Epithelial cell of proximal tubule (primary cell): ENCODE measurements at regions not wholly inside any gene's neighbourhood (a gene's known extent, or its start where the extent isn't known, plus 50 kb on each side); places are given as distances from the start of the nearest gene placed in this dataset.

Source experiments
- DNase-seq: peaks from one replicate; pipeline ENCODE4 v3.0.0-alpha.2; 2011; ENCODE audit warnings: low read depth
- H3K4me3 ChIP-seq: 2 replicates; pipeline ENCODE4 v1.5.1; 2011; ENCODE audit warnings: low read depth, mild to moderate bottlenecking, low read length
- TF ChIP-seq, protein P1 (sequence below): conservative IDR thresholded peaks from 2 replicates; pipeline ENCODE4 v1.5.1; 2012; ENCODE audit warnings: low read depth, mild to moderate bottlenecking, low read length

DNA sequence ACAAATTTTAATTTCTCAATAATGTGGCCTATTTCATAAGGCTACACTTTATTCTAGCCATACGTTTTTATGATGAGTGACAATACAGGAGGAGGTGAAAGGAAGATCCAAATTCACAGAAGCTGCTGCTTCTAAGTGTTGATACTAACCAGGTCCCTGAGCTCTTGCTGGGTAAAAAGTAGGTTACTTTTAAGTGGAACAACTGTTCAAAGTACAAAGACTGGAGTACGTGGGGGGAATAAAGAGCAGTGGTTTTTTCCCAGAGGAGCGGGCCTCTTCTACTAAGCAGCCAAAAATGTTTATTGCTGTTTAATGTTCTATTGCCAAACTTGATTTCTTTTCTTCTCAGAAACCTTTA, 301.8 kb downstream of the AEBP2 start:
- no peak overlapping the region for H3K4me3 ChIP-seq
- no peak for DNase-seq
- TF ChIP-seq, protein P1, sequence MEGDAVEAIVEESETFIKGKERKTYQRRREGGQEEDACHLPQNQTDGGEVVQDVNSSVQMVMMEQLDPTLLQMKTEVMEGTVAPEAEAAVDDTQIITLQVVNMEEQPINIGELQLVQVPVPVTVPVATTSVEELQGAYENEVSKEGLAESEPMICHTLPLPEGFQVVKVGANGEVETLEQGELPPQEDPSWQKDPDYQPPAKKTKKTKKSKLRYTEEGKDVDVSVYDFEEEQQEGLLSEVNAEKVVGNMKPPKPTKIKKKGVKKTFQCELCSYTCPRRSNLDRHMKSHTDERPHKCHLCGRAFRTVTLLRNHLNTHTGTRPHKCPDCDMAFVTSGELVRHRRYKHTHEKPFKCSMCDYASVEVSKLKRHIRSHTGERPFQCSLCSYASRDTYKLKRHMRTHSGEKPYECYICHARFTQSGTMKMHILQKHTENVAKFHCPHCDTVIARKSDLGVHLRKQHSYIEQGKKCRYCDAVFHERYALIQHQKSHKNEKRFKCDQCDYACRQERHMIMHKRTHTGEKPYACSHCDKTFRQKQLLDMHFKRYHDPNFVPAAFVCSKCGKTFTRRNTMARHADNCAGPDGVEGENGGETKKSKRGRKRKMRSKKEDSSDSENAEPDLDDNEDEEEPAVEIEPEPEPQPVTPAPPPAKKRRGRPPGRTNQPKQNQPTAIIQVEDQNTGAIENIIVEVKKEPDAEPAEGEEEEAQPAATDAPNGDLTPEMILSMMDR = no peak

DNA sequence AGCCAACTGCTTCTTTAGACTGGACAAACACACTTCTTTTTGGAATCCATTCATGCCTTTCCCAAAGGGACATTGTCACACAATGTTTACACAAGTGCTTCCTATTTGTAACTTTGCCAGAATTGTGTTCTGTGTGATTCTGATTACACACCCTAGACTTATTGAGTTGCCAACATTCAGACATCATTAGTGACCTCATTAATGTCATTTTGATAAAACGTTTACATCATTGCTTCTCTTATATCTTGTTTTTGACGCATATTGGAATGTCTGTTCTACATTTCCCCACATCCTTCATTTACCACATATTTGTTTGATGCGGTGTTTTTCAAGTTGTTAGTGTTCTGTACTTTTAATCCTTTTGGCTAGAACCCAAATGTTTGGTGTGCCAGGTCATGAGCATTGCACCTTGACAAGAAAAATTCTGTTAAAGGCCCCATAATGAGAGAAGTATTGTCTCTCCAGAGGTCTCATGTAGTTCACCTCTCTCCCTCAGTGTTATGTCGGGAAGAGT, 305.5 kb downstream of the AEBP2 start:
- no peak overlapping the region for H3K4me3 ChIP-seq
- TF ChIP-seq, protein P1 = no peak
- peak; percentile 52 for DNase-seq

DNA sequence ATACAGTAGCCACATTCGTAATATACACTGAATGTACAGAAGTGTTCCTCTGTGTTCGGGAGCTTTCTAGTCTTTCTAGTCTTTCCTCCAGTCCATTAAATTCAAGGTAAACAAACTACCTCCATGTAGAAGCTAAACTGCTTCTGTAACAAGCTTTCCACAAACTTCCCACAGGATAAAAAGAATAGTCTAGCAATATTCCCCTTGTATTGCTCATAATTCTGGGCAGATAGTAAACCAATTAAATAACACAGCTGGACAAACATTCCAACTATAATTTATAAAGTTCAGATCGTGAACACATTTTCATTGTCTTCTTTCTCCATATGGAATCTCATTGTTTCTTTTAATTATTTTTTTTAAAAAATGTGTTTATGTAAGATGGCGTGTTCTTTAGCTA, 307.2 kb downstream of the AEBP2 start:
- DNase-seq = no peak
- TF ChIP-seq, protein P1 = no peak
- H3K4me3 ChIP-seq = no peak overlapping the region

DNA sequence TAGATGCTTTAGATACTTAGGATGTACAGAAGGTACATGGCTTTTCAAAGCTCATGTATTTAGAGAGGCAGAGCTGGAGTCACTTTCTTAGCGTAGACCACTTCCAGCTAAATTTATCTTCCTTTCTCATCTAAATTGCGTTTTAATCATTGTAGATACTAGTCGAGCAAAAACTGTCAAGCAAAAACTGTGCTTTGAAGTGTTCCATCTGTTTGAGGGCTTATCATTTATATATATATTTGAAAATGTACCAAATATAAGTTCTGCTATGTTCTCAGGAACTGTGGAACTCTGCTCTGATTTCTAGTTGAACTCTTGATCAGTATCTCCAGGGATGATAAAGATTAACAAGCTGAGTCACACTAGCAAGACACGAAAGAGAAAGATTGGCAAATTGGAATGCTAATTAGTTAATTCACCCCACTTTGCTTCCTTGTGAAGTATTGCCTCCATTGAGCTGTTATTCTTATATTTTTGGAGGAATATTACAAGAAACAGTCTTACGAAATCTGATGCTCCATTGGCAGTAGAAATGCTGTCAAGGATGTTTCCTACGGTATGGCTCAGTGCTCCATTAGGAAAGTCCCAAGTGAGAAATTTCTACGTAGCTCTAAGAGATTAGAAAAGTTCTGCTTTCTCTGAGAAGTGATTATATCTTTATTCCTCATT, 310.7 kb downstream of the AEBP2 start:
- peak; percentile 82 for DNase-seq
- TF ChIP-seq, protein P1 = no peak
- H3K4me3 ChIP-seq = no peak overlapping the region

DNA sequence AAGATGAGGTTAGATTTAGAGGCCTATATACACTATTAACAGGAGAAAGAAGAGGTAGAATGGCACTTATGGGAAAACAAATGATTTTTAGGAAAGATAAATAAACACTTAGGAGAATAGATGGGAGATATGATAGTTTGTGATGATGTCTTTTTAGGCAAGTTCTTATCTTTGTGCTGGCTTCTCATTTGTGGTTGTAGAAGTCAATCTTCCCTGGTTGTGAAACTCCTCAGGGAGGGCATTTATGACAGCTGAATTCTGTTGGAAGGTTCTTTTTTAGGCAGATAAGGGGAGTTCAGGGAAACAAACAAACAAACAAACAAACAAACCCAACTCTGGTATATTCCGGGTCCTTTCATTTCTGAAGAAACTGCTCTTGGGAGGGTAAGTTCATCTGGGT, 311.8 kb downstream of the AEBP2 start:
- TF ChIP-seq, protein P1 = no peak
- DNase-seq = no peak
- no peak overlapping the region for H3K4me3 ChIP-seq

DNA sequence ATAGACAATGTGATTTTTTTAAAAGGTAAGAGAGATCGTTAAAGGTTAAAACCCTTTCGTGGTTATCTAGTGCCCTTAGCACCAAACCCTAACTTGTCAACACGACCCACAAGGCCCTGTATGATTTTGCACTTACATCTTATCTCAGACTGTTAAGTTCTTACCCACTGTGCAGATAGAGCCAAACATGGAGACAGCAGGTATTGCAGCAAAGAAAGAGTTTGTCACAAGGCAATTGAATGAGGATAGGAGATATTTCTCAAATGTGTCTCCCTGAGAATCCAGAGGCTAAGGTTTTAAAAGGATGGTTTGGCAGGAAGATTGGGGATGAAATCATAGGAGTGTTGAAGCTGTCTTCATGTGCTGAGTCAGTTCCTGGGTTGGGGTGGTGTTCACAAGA, 313.4 kb downstream of the AEBP2 start:
- no peak overlapping the region for H3K4me3 ChIP-seq
- DNase-seq = no peak
- TF ChIP-seq, protein P1 = no peak

DNA sequence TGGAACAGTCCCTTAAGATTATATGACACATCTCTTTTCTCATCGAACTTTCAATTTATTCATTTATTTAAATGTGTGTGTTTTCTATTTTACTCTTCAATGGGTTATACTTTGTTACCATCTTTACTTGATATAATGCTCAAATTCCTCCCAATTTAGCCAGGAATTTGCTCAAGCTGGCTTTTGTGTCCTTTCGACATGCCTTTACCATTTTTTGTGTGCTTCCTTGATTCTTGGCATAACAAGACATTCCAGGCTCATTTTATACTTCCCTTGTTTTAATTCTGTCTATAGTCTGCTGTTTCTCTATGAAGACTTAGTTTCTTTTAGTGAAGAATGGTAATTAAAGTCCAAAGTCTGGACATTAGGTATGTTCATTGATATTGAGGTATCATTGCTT, 315.8 kb downstream of the AEBP2 start:
- H3K4me3 ChIP-seq = no peak overlapping the region
- TF ChIP-seq, protein P1 = no peak
- DNase-seq = no peak
